HCT116 (cell line): ENCODE measurements at regions not wholly inside any gene's neighbourhood (a gene's known extent, or its start where the extent isn't known, plus 50 kb on each side); places are given as distances from the start of the nearest gene placed in this dataset.
"Not testable (repeated sequence)": the region's sequence is repeated elsewhere in the genome, so short reads cannot be mapped to it uniquely, and the experiment has no call there.

Experiments used
- ATAC-seq: fragments of 200-7000 bp; cut with Tn5 transposase; 2 replicates; pipeline ENCODE4 v1.9.1; 2020; ENCODE audit warnings: mild to moderate bottlenecking, moderate library complexity
- BruUV-seq: library from RNA; stranded (reverse); fragments of 400-500 nt; replicated peaks from 2 replicates; lab custom pipeline; 2021; lab: Mats Ljungman, UMichigan
- CTCF ChIA-PET: fragments of 300-600 bp; sonication (Branson Sonifier 250); formaldehyde crosslinking; loops from one replicate; lab custom pipeline; 2021; ENCODE audit warnings: antibody characterized with exemption; lab: Charles Lee
- POLR2A ChIA-PET: fragments of 300-600, 350-600 bp; sonication (Branson Sonifier 250); formaldehyde crosslinking; loops from one replicate; lab custom pipeline; 2021; ENCODE audit warnings: antibody characterized with exemption; lab: Charles Lee
- RAD21 ChIA-PET, 2 experiments: fragments of 300-600 bp; sonication (Branson Sonifier 250); formaldehyde crosslinking; loops; one replicate each; lab custom pipeline; 2023; ENCODE audit warnings: low total read pairs in 2 of 2; ENCODE audit not compliant: uncharacterized antibody in 2 of 2, unreplicated experiment in 2 of 2, low non-redundant PET in 1 of 2; lab: Charles Lee
- DNase-seq: peaks from one replicate; pipeline ENCODE4 v3.0.0-alpha.2; 2010; ENCODE audit warnings: low read depth, low spot score
- H2AFZ ChIP-seq: fragments of 200-600 bp; shearing (Covaris generic), sonication (generic); 2 replicates; pipeline ENCODE4 v1.6.1; 2017; ENCODE audit warnings: low read depth, mixed run types, mixed read lengths, antibody characterized with exemption, low read length; ENCODE audit not compliant: poor library complexity, severe bottlenecking
- H3K27ac ChIP-seq: 2 replicates; pipeline ENCODE4 v1.5.1; 2012; ENCODE audit warnings: low read depth, low read length
- H3K27me3 ChIP-seq: fragments of 200-600 bp; sonication (generic); 2 replicates; pipeline ENCODE4 v1.6.1; 2016; ENCODE audit warnings: mixed run types, low read length, mixed read lengths; ENCODE audit not compliant: insufficient read depth
- H3K36me3 ChIP-seq, 2 experiments: fragments of 200-500 bp in 1 of 2; fragments of 200-600 bp in 1 of 2; sonication (Bioruptor generic) in 1 of 2; sonication (generic) in 1 of 2; 2 replicates each; pipeline versions ENCODE4 v1.5.1 to v1.6.1; 2014 to 2016; ENCODE audit warnings: low read length in 2 of 2, inconsistent platforms in 1 of 2, mixed read lengths in 1 of 2, mixed run types in 1 of 2; ENCODE audit not compliant: insufficient read depth in 2 of 2, control insufficient read depth in 1 of 2
- H3K4me1 ChIP-seq, 2 experiments: fragments of 200-600 bp in 1 of 2; sonication (generic) in 1 of 2; 2 replicates each; pipeline versions ENCODE4 v1.5.1 to v1.6.1; 2012 to 2017; ENCODE audit warnings: low read length in 2 of 2, inconsistent platforms in 1 of 2, mild to moderate bottlenecking in 1 of 2, mixed read lengths in 1 of 2, mixed run types in 1 of 2, moderate library complexity in 1 of 2; ENCODE audit not compliant: insufficient read depth in 2 of 2, control insufficient read depth in 1 of 2
- H3K4me2 ChIP-seq: fragments of 200-600 bp; sonication (generic); 2 replicates; pipeline ENCODE4 v1.6.1; 2017; ENCODE audit warnings: mixed run types, low read length, mixed read lengths
- H3K4me3 ChIP-seq, 2 experiments: fragments of 200-600 bp in 1 of 2; sonication (generic) in 1 of 2; replicated peaks in 1 of 2; 2 replicates each; pipeline ENCODE4 v1.5.1; 2011 to 2016; ENCODE audit warnings: low read length in 2 of 2, control low read depth in 1 of 2, low read depth in 1 of 2, mild to moderate bottlenecking in 1 of 2, mixed read lengths in 1 of 2, mixed run types in 1 of 2
- H3K79me2 ChIP-seq: fragments of 200-600 bp; sonication (generic); 2 replicates; pipeline ENCODE4 v1.6.1; 2017; ENCODE audit warnings: mild to moderate bottlenecking, mixed run types, low read length, moderate library complexity, mixed read lengths; ENCODE audit not compliant: insufficient read depth
- H3K9ac ChIP-seq: fragments of 200-600 bp; sonication (generic); 2 replicates; pipeline ENCODE4 v1.6.1; 2016; ENCODE audit warnings: low read length, mixed read lengths
- H3K9me2 ChIP-seq: fragments of 200-600 bp; sonication (generic), shearing (Covaris generic); 2 replicates; pipeline ENCODE4 v1.6.1; 2017; ENCODE audit warnings: mixed run types, mild to moderate bottlenecking, moderate library complexity; ENCODE audit not compliant: insufficient read depth
- H3K9me3 ChIP-seq, 2 experiments: fragments of 200-500 bp in 1 of 2; fragments of 200-600 bp in 1 of 2; sonication (Bioruptor generic) in 1 of 2; sonication (generic) in 1 of 2; 2 replicates each; pipeline ENCODE4 v1.6.1; 2014 to 2017; ENCODE audit warnings: low read length in 2 of 2, mixed read lengths in 2 of 2, inconsistent platforms in 1 of 2, low read depth in 1 of 2, mild to moderate bottlenecking in 1 of 2, mixed run types in 1 of 2, moderate library complexity in 1 of 2; ENCODE audit not compliant: control insufficient read depth in 1 of 2, insufficient read depth in 1 of 2
- H4K20me1 ChIP-seq: fragments of 200-600 bp; sonication (generic), shearing (Covaris generic); 2 replicates; pipeline ENCODE4 v1.6.1; 2017; ENCODE audit warnings: mixed run types, mild to moderate bottlenecking, moderate library complexity; ENCODE audit not compliant: insufficient read depth
- CBX3 ChIP-seq: IDR thresholded peaks from 2 replicates; pipeline ENCODE4 v1.6.1; 2012; ENCODE audit warnings: low read depth
- ELF1 ChIP-seq: IDR thresholded peaks from 2 replicates; pipeline ENCODE4 v1.6.1; 2012; ENCODE audit warnings: low read depth, borderline replicate concordance
- EZH2 ChIP-seq: fragments of 200-600 bp; sonication (generic); IDR thresholded peaks from 2 replicates; pipeline ENCODE4 v1.6.1; 2017; ENCODE audit warnings: antibody characterized with exemption, mixed run types
- EZH2phosphoT487 ChIP-seq: fragments of 200-600 bp; IDR thresholded peaks from 2 replicates; pipeline ENCODE4 v1.6.1; 2018; ENCODE audit warnings: antibody characterized with exemption, borderline replicate concordance
- FOSL1 ChIP-seq: IDR thresholded peaks from 2 replicates; pipeline ENCODE4 v1.6.1; 2012; ENCODE audit warnings: low read depth
- YY1 ChIP-seq: IDR thresholded peaks from 2 replicates; pipeline ENCODE4 v1.6.1; 2011; ENCODE audit warnings: low read length, low read depth, moderate library complexity, mild to moderate bottlenecking; ENCODE audit not compliant: insufficient replicate concordance; ENCODE audit errors: extremely low read depth
- ZFX ChIP-seq: fragments of 450-650 bp; IDR thresholded peaks from 2 replicates; pipeline ENCODE4 v1.6.1; 2017
- ZNF274 ChIP-seq: fragments of 200-500 bp; sonication (Bioruptor generic); IDR thresholded peaks from 2 replicates; pipeline ENCODE4 v1.6.1; 2014; ENCODE audit warnings: mild to moderate bottlenecking, low read depth, low read length, inconsistent platforms
- intact Hi-C: fragments of 100-400 bp; cut with micrococcal nuclease; formaldehyde crosslinking; loops from 2 replicates; pipeline ENCODE4 v1.10.0; 2022
- TF ChIP-seq, protein P1 (sequence below): IDR thresholded peaks from 2 replicates; pipeline ENCODE4 v1.6.1; 2011; ENCODE audit warnings: mild to moderate bottlenecking, low read length, moderate library complexity; ENCODE audit not compliant: insufficient replicate concordance; ENCODE audit errors: extremely low read depth

- TF ChIP-seq ZNF274 (no peak), YY1 (no peak), ELF1 (no peak), ZFX (no peak), EZH2 (no peak)
- TF ChIP-seq, protein P1, sequence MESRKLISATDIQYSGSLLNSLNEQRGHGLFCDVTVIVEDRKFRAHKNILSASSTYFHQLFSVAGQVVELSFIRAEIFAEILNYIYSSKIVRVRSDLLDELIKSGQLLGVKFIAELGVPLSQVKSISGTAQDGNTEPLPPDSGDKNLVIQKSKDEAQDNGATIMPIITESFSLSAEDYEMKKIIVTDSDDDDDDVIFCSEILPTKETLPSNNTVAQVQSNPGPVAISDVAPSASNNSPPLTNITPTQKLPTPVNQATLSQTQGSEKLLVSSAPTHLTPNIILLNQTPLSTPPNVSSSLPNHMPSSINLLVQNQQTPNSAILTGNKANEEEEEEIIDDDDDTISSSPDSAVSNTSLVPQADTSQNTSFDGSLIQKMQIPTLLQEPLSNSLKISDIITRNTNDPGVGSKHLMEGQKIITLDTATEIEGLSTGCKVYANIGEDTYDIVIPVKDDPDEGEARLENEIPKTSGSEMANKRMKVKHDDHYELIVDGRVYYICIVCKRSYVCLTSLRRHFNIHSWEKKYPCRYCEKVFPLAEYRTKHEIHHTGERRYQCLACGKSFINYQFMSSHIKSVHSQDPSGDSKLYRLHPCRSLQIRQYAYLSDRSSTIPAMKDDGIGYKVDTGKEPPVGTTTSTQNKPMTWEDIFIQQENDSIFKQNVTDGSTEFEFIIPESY = no peak
These were observed 178.8 kb downstream of the NRIP1 start (continued) for GRCh38 chr21:14886001-14886400.

GRCh38 chr21:14883351-14883750, 181.4 kb downstream of the NRIP1 start:
- TF ChIP-seq, protein P1 = no peak
- TF ChIP-seq CBX3 (no peak), EZH2phosphoT487 (no peak), FOSL1 (no peak)
- TF ChIP-seq, all 23 proteins: peak for 0
- intact Hi-C loops = no loop called here
- H3K27ac ChIP-seq = no peak overlapping the region
- no peaks in the 10 kb centered on the region for H3K27me3 ChIP-seq
- H3K4me2 ChIP-seq = no peak overlapping the region
- DNase-seq = no peak
- no peaks in the 10 kb centered on the region for H3K9me2 ChIP-seq
- no peak overlapping the region for H3K9ac ChIP-seq
- H3K79me2 ChIP-seq = no peaks in the 10 kb centered on the region
- no peak overlapping the region for H3K4me3 ChIP-seq
- RAD21 ChIA-PET = no interaction called here
- no peaks in the 10 kb centered on the region; a peak in 1 of 4 replicates for H3K9me3 ChIP-seq
- CTCF ChIA-PET = no interaction called here
- peaks cover 31 to 39% of the 10 kb centered on the region in 2 experiments; a peak in 3 of 4 replicates for H3K4me1 ChIP-seq
- no peak for ATAC-seq
- no peaks in the 10 kb centered on the region for H4K20me1 ChIP-seq
- H3K36me3 ChIP-seq = no peaks in the 10 kb centered on the region
- BruUV-seq = no TSS peak
- no peak overlapping the region for H2AFZ ChIP-seq
- POLR2A ChIA-PET = no interaction called here

DNA sequence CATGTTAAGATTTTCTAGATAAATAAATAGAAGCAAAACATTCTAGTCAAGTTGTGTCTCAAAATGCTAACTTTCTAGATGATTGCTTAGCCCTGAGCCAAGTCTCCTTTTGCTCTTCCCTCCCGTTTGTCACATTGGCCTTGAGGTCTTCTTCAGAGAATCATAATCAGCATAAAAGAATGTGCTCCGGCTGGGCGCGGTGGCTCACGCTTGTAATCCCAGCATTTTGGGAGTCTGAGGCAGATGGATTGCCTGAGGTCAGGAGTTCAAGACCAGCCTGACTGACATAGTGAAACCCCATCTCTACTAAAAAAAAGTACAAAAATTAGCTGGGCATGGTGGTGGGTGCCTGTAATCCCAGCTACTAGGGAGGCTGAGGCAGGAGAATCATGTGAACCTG, 182.3 kb downstream of the NRIP1 start:
- H3K9me3 ChIP-seq, H3K9ac ChIP-seq, ATAC-seq, H2AFZ ChIP-seq, H3K4me2 ChIP-seq, H3K36me3 ChIP-seq, DNase-seq, H3K27ac ChIP-seq, RAD21 ChIA-PET, H3K4me3 ChIP-seq, POLR2A ChIA-PET, H4K20me1 ChIP-seq, CTCF ChIA-PET, H3K27me3 ChIP-seq, BruUV-seq, H3K9me2 ChIP-seq, H3K79me2 ChIP-seq, intact Hi-C loops: not testable (repeated sequence)
- peaks cover 30 to 40% of the 10 kb centered on the region in 2 experiments for H3K4me1 ChIP-seq
